GM12892 (cell line): ENCODE measurements at regions not wholly inside any gene's neighbourhood (a gene's known extent, or its start where the extent isn't known, plus 50 kb on each side); places are given as distances from the start of the nearest gene placed in this dataset.
"Not testable (repeated sequence)": the region's sequence is repeated elsewhere in the genome, so short reads cannot be mapped to it uniquely, and the experiment has no call there.

Experiments
- POLR2A ChIP-seq: IDR thresholded peaks from 2 replicates; pipeline ENCODE4 v1.6.1; 2011; ENCODE audit warnings: low read depth, low read length, control low read depth
- POLR2AphosphoS5 ChIP-seq: IDR thresholded peaks from 2 replicates; pipeline ENCODE4 v1.6.1; 2011; ENCODE audit warnings: low read depth, low read length, control low read depth

DNA sequence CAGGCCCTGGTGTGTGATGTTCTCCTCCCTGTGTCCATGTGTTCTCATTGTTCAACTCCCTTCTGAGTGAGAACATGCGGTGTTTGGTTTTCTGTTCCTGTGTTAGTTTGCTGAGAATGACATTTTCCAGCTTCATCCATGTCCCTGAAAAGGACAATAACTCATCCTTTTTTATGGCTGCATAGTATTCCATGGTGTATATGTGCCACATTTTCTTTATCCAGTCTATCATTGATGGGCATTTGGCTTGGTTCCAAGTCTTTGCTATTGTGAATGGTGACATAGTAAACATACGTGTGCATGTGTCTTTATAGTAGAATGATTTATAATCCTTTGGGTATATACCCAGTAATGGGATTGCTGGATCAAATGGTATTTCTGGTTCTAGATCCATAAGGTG lies 964.6 kb upstream of the CITED2 start:
- TF ChIP-seq POLR2A, POLR2AphosphoS5: not testable (repeated sequence)
